GM11168 (cell line): ENCODE measurements at regions not wholly inside any gene's neighbourhood (a gene's known extent, or its start where the extent isn't known, plus 50 kb on each side); places are given as distances from the start of the nearest gene placed in this dataset.

Experiments
- in situ Hi-C: fragments of 300-500 bp; cut with MboI; formaldehyde crosslinking; loops from one replicate; pipeline ENCODE4 v1.12.0; 2022; ENCODE audit warnings: low sequenced_read_pairs; ENCODE audit not compliant: unreplicated experiment

GRCh38 chr6:132244744-132245143 is 156.5 kb downstream of the MOXD1 start:
- in situ Hi-C loops = no loop called here

- in situ Hi-C loops = no loop called here
These were observed 164.5 kb downstream of the MOXD1 start for GRCh38 chr6:132236744-132237143.

DNA sequence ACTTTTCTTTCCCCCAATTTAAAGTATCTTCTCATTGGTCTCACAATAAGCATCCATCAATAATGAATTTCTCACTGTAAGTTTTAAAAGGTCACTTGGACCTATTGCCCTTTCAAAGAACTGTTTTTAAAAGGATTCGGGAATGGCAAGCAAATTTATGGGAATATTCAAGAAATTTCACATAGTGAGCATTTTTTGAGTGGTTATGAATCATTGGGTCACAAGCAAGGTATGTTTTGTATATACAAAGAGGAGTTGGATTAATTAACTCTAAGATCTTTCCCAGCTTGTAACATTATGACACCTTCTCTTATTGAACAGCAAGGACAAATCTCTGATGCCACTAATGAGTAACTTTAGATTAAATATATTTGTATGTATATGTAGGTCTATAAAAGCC is 165.0 kb downstream of the MOXD1 start:
- in situ Hi-C loops = no loop called here

DNA sequence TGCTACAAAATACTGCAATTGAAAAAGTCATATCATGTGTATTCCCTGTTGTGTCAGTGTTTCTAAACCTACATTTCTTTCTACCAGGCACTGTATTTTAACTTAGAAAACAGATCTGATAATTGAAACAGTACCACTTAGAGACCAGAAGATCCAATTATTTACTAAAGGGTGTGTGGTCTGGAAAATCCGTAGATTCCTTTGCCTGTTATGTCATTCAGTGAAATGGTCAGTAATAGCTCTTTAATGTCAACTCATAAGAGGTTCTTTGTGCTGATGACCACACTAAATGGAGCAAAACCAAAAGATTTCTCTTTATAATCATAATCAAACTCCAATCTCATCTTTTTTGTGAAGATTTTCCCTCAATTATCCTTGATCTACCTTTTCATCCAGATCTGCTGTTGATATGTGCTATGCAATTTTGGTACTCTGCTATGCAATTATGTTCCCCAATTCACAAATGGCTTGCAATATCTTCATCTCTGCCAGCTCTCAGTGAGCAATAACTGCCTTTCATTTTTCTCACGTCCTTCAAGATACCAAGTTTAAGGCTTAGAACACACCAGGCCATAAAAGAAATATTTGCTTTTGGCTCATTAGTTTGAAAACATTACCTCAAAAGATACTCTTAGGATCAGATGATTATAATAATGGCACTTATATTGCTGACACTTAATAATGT is 165.5 kb downstream of the MOXD1 start:
- in situ Hi-C loops = no loop called here

DNA sequence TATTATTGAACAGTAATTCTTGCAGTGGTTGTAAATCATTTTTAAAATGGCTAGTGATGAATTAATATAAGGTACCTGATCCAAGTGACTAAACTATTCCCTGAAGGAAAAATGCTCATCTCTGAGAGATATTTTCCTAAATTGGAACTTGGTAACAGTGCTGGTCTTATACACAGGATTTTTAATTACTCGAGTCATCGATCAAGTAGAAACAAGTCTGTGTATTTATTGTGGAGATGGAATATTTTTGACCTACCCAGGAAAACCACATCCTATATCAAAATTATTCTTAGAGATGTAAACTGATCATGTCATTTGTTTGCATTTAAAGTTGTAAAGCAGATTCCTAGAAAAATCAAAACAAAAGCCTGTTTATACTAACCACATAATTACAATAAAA is 166.9 kb downstream of the MOXD1 start:
- in situ Hi-C loops = no loop called here

- in situ Hi-C loops = no loop called here
These were observed 170.0 kb downstream of the MOXD1 start for GRCh38 chr6:132231121-132231884.

GRCh38 chr6:132228894-132229293 is 172.4 kb downstream of the MOXD1 start:
- in situ Hi-C loops = no loop called here

DNA sequence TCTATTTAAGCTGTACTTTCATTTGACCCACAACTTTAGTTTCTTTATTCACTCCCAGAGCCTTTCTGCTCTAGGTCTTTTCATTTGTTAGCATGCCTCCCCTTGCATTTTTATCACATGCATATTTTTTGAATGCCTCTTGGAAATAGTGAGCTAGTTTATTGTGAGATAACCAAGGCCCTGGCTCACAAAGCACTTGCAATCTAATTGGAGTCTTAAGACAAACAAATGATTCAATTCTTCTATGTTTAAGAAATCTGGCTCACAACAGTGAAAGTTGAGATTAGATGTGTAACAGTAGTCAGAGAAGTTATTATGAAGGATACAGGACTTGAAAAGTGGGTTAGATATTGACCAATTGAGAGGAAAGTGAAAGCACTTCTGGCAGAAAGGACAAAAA is 173.4 kb downstream of the MOXD1 start:
- in situ Hi-C loops = no loop called here

- in situ Hi-C loops = no loop called here
These were observed 176.3 kb downstream of the MOXD1 start for GRCh38 chr6:132224943-132225342.

DNA sequence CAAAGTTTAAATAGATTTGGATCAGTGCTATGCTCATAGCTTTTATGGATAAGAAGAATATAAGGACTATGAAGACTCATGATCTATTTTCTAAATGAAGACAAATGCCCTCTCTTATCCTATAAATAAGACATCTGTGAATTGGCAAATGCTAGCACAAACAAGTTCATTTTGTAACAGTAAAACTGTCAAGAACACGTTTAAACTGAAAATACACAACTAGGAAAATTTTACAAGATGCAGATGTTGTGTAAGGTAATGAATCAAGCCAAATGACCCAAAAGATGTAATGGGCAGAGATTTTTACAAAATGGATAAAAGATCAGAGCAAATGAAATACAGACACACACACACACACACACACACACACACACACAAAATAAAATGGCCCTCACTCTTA is 180.5 kb downstream of the MOXD1 start:
- in situ Hi-C loops = no loop called here

DNA sequence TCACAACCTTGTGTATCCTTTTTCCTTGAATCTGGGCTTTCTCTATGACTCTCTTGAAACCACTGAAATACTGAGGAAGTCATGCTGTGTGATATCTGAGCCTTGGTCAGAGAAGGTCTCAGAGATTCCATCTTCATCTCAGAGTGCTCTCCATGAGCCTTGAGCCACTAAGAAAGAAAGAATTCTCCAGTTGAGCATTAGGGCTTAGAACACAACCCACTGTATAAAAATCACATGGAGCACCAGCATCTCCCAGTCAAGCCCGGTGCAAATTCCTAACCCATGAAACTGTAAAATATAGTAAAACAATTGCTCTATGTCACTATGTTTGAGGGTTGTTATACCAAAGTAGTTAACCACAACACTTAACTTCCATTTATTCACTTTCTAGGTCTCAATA is 181.4 kb downstream of the MOXD1 start:
- in situ Hi-C loops = no loop called here

- in situ Hi-C loops = no loop called here
These were observed 183.1 kb downstream of the MOXD1 start for GRCh38 chr6:132218059-132218696.

- in situ Hi-C loops = no loop called here
These were observed 185.5 kb downstream of the MOXD1 start for GRCh38 chr6:132215805-132216204.

DNA sequence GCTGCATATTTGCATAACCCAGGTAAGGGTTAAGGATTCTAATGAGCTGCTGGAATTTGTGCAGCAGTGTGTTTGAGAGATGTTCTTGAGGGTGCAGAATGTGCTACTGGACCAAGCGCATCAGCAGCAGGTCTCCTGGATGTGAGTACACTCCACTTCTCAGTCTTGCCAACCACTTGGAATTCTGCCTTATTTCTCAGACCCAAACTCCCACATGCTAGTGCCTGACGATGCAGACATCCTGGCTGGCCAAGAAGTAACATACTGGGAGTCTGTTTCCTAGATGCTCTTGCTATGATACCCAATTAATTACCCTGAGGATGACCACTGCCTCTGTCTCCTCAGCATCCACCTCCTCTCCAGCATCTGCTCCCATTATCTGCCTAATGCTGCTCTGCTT is 186.6 kb downstream of the MOXD1 start:
- in situ Hi-C loops = no loop called here

DNA sequence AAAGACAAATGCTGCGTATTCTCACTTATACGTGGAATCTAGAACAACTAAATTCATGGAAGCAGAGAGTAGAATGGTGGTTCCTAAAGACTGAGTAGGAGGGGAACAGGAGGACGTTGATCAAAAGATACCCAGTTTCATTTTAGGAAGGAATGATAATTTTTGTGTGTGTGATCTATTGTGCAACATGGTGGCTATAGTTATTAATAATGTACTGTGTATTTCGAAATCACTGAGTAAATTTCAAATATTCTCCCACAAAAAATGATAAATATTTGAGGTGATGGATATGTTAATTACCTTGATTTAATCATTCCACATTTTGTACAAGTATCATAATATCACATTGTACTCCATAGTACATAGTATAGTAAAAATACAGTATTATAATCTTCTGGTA is 187.5 kb downstream of the MOXD1 start:
- in situ Hi-C loops = no loop called here

DNA sequence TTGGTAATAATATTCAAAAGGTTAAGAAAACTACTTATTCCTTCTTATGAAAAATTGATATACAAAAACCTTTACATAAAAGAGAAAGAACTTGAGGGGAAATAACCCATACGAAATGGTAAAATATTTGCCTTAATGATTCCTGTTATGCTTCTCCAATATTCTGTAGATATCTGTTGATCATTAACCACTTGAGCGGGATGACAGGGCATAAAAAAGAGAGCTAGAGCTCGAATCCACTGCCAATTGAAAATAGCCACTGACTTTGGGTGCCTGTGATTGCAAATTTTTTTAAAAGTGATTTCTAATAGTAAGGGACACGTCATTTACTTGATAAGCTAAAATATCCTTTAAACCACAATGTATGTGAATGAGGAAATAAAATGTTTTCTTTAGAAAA is 188.1 kb downstream of the MOXD1 start:
- in situ Hi-C loops = no loop called here

GRCh38 chr6:132210886-132211563 is 190.2 kb downstream of the MOXD1 start:
- in situ Hi-C loops = no loop called here

GRCh38 chr6:132209351-132209750 is 191.9 kb downstream of the MOXD1 start:
- in situ Hi-C loops = loop anchor here (10.0 kb wide), 1 partner anchor 295 kb away; no protein-coding TSS in a partner anchor

DNA sequence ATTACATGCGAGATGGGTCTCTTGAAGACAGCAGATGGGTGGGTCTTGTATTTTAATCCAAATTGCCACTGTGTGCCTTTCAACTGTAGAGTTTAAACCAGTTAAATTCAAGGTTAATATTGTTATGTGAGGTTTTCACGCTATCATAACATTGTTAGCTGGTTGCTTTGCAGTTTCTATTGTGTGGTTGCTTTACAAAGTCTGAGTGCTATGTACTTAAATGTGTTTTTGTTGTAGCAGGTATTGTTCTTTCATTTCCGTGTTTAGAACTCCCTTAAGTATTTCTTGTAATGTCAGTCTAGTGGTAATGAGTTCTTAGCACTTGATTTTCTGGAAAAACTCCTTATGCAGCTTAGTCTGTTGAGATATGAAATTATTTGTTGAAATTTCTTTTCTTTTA is 193.3 kb downstream of the MOXD1 start:
- in situ Hi-C loops = loop anchor here (10.0 kb wide), 1 partner anchor 293 kb away; no protein-coding TSS in a partner anchor

- in situ Hi-C loops = loop anchor here (10.0 kb wide), 1 partner anchor 291 kb away; no protein-coding TSS in a partner anchor
These were observed 195.3 kb downstream of the MOXD1 start for GRCh38 chr6:132205946-132206345.

GRCh38 chr6:132204591-132204990 is 196.7 kb downstream of the MOXD1 start:
- in situ Hi-C loops = loop anchor here (10.0 kb wide), 1 partner anchor 290 kb away; no protein-coding TSS in a partner anchor
